Right ventricle myocardium superior (tissue), 1 donor: ENCODE measurements at regions not wholly inside any gene's neighbourhood (a gene's known extent, or its start where the extent isn't known, plus 50 kb on each side); places are given as distances from the start of the nearest gene placed in this dataset.
A peak's percentile ranks its signal among the peaks of the same experiment; 100 is the strongest.

Experiments used
- ATAC-seq: fragments of 200-7000 bp; cut with Tn5 transposase; one replicate; pipeline ENCODE4 v1.9.1; 2020; ENCODE audit warnings: mild to moderate bottlenecking; ENCODE audit not compliant: poor library complexity
- DNase-seq: peaks from one replicate; pipeline ENCODE4 v3.0.0-alpha.2; 2020
- intact Hi-C: fragments of 100-400 bp; cut with DNase I; formaldehyde crosslinking; loops from one replicate; pipeline ENCODE4 v1.11.2; 2022
- donor health status: DM: no; HTN: yes; CAD: no; lungs with severe emphysema.

GRCh38 chr5:168022446-168023169 is 268.8 kb upstream of the WWC1 start:
- ATAC-seq (peak; percentile 64), DNase-seq (no peak)
- intact Hi-C loops = loop anchor here (10.0 kb wide), 1 partner anchor 298 kb away; no protein-coding TSS in a partner anchor

DNA sequence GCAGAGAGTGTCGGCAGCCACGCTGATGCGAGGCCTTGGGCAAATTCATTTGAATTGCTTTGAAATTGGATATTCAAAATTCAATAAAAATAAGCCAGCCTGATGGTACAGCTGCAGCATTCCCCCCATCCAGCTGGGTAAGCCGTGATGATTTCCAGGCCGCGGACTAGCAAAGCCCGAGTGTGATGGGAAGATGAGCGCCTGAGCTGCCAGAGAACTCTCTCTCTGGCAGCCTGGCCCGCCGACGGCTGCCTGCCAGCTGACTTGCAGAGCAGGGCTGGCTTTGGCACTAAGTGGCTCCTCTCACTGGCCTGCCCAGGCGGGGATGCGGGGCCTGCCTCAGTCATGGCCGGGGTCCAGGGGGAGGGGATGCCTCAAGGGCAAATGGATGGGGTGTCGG is 268.3 kb upstream of the WWC1 start:
- ATAC-seq (peak; percentile 86), DNase-seq (peak; percentile 85)
- intact Hi-C loops = loop anchor here (10.0 kb wide), 1 partner anchor 298 kb away; no protein-coding TSS in a partner anchor

DNA sequence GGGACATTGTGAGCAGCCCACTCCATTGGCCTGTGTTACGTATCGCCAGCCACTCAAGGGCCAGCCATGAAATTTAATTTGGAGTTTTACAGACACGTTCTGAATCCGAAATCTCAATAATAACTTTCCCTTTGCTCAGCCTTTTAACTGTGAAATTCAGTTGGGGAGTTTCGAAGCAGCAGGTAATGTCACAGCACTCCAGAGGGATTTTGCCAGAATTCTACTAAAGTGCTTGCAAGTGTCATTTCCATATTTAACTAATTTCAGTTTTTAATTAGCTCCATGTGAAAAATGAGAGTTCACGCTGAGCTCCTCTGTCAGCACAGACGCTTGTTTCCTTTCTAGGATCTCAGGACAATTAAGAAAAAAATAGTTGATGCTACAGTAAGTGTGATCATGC is 267.1 kb upstream of the WWC1 start:
- ATAC-seq (no peak), DNase-seq (no peak)
- intact Hi-C loops = loop anchor here (10.0 kb wide), 1 partner anchor 300 kb away; no protein-coding TSS in a partner anchor

DNA sequence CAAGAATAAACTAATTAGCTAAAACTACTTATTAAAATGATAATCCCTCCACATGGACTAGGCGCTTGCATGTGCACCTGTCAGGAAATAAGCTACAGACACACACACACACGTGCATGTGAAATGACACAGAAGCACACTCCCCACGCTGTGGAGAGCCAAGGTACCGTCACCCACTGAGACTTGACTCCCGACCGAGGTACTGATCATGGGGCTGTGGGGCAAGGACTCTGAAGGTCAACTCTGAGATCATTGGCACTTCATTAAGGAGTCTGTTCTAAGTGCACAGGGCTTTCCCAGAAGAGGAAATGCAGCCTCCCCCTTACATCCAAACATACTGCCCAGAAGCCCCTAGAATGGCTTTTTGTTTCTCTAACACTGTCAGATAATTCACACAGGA is 264.4 kb upstream of the WWC1 start:
- DNase-seq (no peak), ATAC-seq (peak; percentile 11)
- intact Hi-C loops = loop anchor here (10.0 kb wide), 1 partner anchor 302 kb away; no protein-coding TSS in a partner anchor

DNA sequence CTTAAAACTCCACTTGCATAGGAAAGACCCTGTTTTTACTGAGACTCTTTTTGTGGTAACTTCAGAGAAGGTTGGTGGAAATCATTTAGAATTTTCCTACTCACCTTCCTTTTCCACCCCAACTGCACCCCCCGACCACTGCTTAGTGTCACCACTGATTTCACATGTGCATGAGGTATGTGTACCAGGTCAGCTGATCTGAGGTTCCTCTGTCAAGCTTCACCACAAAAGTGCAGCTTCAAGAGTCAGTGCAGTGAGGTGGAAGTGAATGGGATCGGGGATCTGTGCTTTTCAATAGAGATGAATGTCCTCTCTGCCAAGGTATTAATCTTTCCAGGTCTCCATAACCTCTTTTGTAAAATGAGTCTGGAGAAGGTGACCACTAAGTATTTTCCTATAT is 260.5 kb upstream of the WWC1 start:
- intact Hi-C loops = no loop called here
- DNase-seq (no peak), ATAC-seq (no peak)

- DNase-seq (no peak), ATAC-seq (no peak)
- intact Hi-C loops = no loop called here
These were observed 259.8 kb upstream of the WWC1 start for GRCh38 chr5:168031614-168032013.

GRCh38 chr5:168039039-168039438 is 252.4 kb upstream of the WWC1 start:
- DNase-seq = no peak
- intact Hi-C loops = no loop called here
- ATAC-seq = no peak

DNA sequence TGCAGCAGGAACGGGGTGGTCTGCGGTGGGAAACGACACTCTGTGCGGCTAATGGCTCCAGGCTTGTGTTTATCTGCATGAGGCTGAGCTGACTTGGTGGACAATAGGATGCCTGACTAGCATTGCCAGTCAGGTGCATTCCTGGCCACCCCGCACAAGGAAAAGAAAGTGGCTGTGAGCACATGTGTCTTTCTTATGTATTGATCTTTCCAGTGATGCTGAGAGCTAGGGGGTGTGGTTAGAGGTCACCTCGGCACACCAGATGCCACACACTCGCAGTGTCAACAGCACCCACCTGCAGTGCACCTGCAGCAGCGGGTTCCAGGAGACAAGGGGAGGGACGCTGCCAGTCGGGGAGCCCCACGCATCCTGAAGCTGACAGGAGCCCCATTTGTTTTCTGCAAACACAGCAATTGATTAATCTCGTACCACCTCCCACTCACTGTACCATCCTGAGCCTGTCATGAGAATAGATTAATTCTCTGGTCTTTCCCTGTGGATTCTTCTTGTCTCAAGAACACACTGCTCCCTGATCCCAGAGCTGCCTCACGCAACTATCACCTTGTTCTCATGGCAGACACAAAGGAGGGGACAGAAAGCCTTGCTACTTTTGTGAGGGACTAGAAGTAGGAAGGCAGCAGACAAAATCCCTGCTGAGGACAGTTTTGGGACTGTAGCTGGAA is 251.7 kb upstream of the WWC1 start:
- intact Hi-C loops = no loop called here
- no peak for DNase-seq

DNA sequence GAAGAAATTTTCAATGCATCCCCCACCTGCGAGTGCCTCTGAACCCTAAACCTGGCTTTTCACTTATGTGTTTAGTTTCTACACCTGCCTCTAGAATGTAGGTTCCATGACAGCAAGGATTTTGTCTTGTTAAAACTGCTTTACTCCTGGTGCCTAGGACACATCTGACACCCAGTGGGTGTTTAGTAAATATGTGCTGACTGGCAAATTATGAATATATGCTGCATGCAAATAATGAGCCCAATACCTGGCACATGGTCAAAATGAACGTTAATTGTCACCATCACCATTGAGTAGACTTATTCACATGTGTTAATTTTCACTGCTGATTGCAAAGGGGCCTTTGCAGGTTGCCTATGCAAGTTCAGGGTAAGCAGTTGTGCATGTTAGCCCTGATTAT is 249.9 kb upstream of the WWC1 start:
- intact Hi-C loops = no loop called here
- no peak for DNase-seq

More for the DNA sequence above, 251.7 kb upstream of the WWC1 start:
- ATAC-seq = no peak

GRCh38 chr5:168042284-168043068 is 249.0 kb upstream of the WWC1 start:
- ATAC-seq (no peak), DNase-seq (no peak)
- intact Hi-C loops = no loop called here

More for the DNA sequence above, 249.9 kb upstream of the WWC1 start:
- ATAC-seq = no peak

DNA sequence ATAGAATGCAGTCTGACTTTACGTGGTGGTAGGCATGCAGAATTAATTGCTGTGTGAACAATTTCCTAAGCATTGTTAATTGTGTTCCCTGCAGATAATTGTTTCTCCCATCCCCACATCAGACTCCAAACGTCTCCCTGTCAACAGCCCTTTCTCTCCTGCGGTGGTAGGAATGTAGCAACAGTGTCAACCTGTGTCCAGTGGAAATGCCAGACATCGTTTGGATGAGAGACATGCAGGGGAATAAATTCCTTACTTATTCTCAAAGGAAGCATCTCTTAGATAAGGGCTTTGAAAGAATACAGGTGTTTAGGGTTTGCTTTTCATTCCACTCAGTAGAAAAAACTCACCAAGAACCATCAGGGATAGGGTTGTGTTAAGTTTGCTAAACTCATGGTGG is 245.3 kb upstream of the WWC1 start:
- ATAC-seq = no peak
- DNase-seq = no peak
- intact Hi-C loops = no loop called here

GRCh38 chr5:168047043-168047668 is 244.3 kb upstream of the WWC1 start:
- ATAC-seq = peak; percentile 87
- DNase-seq = peak; percentile 41
- intact Hi-C loops = no loop called here

- ATAC-seq = peak; percentile 92
- DNase-seq = peak; percentile 84
- intact Hi-C loops = no loop called here
These were observed 243.8 kb upstream of the WWC1 start for GRCh38 chr5:168047669-168048111.

DNA sequence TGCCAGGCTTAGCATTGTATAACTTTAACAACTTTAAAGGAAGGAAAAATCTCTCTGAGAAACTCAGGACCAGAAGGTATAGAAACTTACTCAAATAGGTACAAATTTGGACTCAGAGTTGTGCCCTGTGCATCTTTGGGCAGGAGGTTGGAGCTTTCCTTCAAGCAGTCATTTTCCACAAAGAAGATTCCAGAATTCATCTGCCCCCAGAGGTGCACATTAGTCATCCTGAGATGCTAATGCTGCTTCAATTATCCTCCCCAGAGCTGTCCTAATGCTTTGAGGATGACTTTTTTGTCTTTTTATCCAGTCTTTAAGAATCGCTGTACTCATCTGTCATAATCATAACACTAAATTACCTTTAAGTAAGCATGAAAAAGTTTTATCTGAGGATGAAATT is 243.0 kb upstream of the WWC1 start:
- intact Hi-C loops = no loop called here
- no peak for ATAC-seq

DNA sequence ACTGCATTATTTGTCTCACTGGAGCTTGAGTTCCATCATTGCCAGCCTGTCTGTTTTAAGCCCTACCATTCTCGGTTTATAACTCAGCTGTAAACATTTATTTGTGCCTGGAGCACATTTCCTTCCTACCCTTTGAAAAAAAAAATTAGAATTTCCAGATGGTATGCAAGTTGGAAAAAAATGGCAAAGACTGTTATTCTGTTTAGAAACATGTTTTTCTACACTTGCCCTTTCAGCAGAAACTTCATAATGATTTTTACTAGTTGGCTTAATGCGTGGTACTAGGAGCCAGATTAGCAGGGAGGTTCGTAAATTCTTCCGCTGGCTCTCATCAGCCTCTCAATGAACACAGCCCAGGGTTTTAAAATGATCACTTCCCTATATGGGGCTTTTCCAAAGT is 238.8 kb upstream of the WWC1 start:
- intact Hi-C loops = no loop called here
- no peak for ATAC-seq
- DNase-seq = no peak

More for the DNA sequence above, 243.0 kb upstream of the WWC1 start:
- no peak for DNase-seq

DNA sequence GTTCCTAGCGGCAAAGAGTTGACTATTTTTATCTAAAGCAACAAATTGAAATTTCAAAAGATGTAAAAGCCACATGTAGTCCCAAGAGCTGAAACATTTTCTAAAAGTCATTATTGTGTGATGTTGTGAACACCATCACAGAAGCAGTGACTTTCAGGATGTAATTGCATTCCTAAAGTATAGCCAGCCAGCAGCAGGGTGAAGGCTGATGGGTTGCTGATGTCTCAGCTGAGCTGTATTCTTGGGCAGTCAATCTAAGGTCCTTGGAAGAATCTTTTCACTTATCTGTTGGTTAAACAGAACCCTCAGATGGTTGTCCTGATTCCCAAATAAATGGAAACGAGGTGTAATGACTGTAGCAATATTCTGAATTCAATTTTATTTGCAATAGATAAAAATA is 237.4 kb upstream of the WWC1 start:
- no peak for DNase-seq
- intact Hi-C loops = no loop called here
- no peak for ATAC-seq

DNA sequence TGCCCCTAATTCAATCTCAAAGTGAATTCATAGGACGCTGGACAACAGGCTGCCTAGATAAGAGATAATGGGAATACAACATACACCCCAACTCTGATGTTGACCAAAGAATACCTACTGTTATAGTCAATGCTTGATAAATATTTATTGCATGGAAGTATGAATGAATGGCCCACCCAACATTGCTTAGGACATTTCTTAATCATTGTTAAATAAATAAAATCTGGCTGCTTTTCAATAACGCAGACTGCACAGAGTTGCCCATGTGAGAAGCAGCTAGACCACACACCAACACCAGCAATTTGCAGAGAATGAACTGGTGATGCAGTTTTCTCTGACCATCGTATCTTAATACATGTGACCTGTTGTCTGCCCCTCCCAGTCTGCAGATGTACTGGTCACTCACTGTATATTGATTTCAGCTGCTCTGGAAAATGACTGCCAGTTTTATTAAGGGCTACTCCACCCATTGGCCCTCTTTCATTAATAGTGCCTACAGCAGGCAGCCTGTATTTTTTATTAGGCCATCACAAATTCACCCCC is 236.2 kb upstream of the WWC1 start:
- peak; percentile 23 for ATAC-seq
- intact Hi-C loops = no loop called here
- DNase-seq = no peak

- ATAC-seq = peak; percentile 84
- intact Hi-C loops = no loop called here
- DNase-seq = no peak
These were observed 235.5 kb upstream of the WWC1 start for GRCh38 chr5:168055961-168056360.
